Hepatocyte (in vitro differentiated cells): ENCODE measurements at regions not wholly inside any gene's neighbourhood (a gene's known extent, or its start where the extent isn't known, plus 50 kb on each side); places are given as distances from the start of the nearest gene placed in this dataset.

Experiments
- DNase-seq: peaks from one replicate; pipeline ENCODE4 v3.0.0-alpha.2; 2016; ENCODE audit warnings: low spot score
- H2AFZ ChIP-seq: fragments of 200-600 bp; sonication (generic); 2 replicates; pipeline ENCODE4 v1.6.0; 2016; ENCODE audit warnings: antibody characterized with exemption, mild to moderate bottlenecking
- H3K27ac ChIP-seq: fragments of 200-600 bp; sonication (generic); 2 replicates; pipeline ENCODE4 v1.5.1; 2016; ENCODE audit warnings: mild to moderate bottlenecking
- H3K27me3 ChIP-seq: fragments of 200-600 bp; sonication (generic); 2 replicates; pipeline ENCODE4 v1.6.1; 2016
- H3K36me3 ChIP-seq: fragments of 200-600 bp; sonication (generic); replicated peaks from 2 replicates; pipeline ENCODE4 v1.5.1; 2016; ENCODE audit warnings: low read depth; ENCODE audit not compliant: insufficient read depth
- H3K4me1 ChIP-seq: fragments of 200-600 bp; sonication (generic); 2 replicates; pipeline ENCODE4 v1.5.1; 2016; ENCODE audit warnings: mild to moderate bottlenecking, moderate library complexity; ENCODE audit not compliant: insufficient read depth
- H3K4me2 ChIP-seq: fragments of 200-600 bp; sonication (generic); 2 replicates; pipeline ENCODE4 v1.6.0; 2016
- H3K4me3 ChIP-seq: fragments of 200-600 bp; sonication (generic); 2 replicates; pipeline ENCODE4 v1.5.1; 2016; ENCODE audit warnings: mild to moderate bottlenecking
- H3K79me2 ChIP-seq: fragments of 200-600 bp; sonication (generic); 2 replicates; pipeline ENCODE4 v1.6.0; 2017; ENCODE audit warnings: mild to moderate bottlenecking
- H3K9me2 ChIP-seq: fragments of 200-600 bp; sonication (generic); replicated peaks from 2 replicates; pipeline ENCODE4 v1.6.0; 2017; ENCODE audit warnings: mild to moderate bottlenecking; ENCODE audit not compliant: insufficient read depth
- H3K9me3 ChIP-seq: fragments of 200-600 bp; sonication (generic); 2 replicates; pipeline ENCODE4 v1.5.1; 2016; ENCODE audit warnings: low read depth, mild to moderate bottlenecking
- H4K20me1 ChIP-seq: fragments of 200-600 bp; sonication (generic); 2 replicates; pipeline ENCODE4 v1.6.0; 2016; ENCODE audit warnings: mild to moderate bottlenecking; ENCODE audit not compliant: insufficient read depth, poor library complexity, severe bottlenecking
- EZH2 ChIP-seq: fragments of 200-600 bp; sonication (generic); IDR thresholded peaks from 2 replicates; pipeline ENCODE4 v1.6.1; 2016; ENCODE audit warnings: antibody characterized with exemption, mild to moderate bottlenecking, borderline replicate concordance
- EZH2phosphoT487 ChIP-seq: fragments of 200-600 bp; sonication (generic); IDR thresholded peaks from one replicate; pipeline ENCODE4 v1.6.1; 2018; ENCODE audit warnings: antibody characterized with exemption, mild to moderate bottlenecking, low read depth, moderate library complexity; ENCODE audit not compliant: unreplicated experiment, severe bottlenecking
- WGBS: methylation state at CpG from one replicate; pipeline ENCODE4 v1.1.6; 2016; ENCODE audit warnings: low lambda C conversion rate; ENCODE audit errors: missing lambda C conversion rate; 5-methylcytosine and 5-hydroxymethylcytosine counted together
- TF ChIP-seq, protein P1 (sequence below): fragments of 200-600 bp; sonication (generic); IDR thresholded peaks from 2 replicates; pipeline ENCODE4 v1.5.1; 2016; ENCODE audit warnings: antibody characterized with exemption, mild to moderate bottlenecking; ENCODE audit not compliant: poor library complexity

DNA sequence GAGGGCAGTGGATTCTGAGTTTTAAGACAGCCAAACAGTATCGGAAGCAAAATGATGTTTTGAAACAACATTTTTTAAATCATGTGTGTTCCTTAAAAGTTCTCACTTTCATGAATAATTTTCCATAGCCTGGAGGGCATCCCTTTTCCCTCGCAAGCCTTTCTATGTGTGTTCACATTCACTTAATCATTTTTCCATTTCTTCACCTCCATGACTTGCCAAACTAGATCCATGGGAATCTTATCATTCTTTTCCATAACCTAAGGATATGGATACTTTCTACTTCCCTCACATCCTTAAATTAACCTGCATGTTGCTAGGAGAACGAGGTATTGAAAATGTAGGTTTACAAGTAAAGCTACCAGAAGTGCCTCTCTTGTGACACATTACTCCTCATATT, 94.2 kb upstream of the NPVF start:
- Histone ChIP-seq H3K4me1 (peaks cover 3% of the 10 kb centered on the region), H3K9me3 (no peaks in the 10 kb centered on the region), H3K36me3 (no peaks in the 10 kb centered on the region), H4K20me1 (no peaks in the 10 kb centered on the region), H3K4me2 (no peak overlapping the region), H3K4me3 (no peak overlapping the region), H3K27me3 (no peaks in the 10 kb centered on the region), H3K9me2 (no peaks in the 10 kb centered on the region), H3K79me2 (no peaks in the 10 kb centered on the region), H2AFZ (no peak overlapping the region), H3K27ac (no peak overlapping the region)
- TF ChIP-seq, protein P1, sequence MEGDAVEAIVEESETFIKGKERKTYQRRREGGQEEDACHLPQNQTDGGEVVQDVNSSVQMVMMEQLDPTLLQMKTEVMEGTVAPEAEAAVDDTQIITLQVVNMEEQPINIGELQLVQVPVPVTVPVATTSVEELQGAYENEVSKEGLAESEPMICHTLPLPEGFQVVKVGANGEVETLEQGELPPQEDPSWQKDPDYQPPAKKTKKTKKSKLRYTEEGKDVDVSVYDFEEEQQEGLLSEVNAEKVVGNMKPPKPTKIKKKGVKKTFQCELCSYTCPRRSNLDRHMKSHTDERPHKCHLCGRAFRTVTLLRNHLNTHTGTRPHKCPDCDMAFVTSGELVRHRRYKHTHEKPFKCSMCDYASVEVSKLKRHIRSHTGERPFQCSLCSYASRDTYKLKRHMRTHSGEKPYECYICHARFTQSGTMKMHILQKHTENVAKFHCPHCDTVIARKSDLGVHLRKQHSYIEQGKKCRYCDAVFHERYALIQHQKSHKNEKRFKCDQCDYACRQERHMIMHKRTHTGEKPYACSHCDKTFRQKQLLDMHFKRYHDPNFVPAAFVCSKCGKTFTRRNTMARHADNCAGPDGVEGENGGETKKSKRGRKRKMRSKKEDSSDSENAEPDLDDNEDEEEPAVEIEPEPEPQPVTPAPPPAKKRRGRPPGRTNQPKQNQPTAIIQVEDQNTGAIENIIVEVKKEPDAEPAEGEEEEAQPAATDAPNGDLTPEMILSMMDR, result no peak
- 81% methylated on average over 3 of the region's 3 CpGs for WGBS
- DNase-seq, result no peak

DNA sequence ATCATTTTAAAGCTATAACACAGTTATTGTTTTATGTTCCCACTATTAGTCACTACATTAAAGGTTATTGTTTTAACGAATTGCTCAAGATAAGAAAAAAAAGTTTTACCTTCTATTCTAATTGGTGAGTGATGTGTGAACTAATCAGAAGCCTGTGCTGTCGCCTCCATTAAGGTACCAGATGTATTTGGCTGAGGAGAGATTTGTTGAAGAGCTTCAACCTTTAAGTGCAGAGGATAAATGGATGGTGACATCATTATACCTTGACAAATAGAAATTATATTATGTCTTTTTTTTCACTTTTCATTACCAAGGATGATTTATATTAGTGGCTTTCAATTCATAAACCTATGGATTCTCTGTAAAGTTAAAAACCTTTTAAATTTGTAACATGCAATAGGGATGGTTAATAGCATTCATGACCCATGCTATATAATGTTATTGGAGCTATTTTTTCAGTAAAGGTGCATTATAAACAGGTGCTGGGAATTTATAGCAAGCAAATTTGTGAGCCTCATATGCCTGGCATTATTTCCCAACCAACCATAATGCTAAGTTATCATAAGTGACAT, 97.0 kb upstream of the NPVF start:
- no peak overlapping the region for H2AFZ ChIP-seq
- no peak overlapping the region for H3K27ac ChIP-seq
- H3K9me2 ChIP-seq, result no peaks in the 10 kb centered on the region
- no peak for DNase-seq
- H4K20me1 ChIP-seq, result no peaks in the 10 kb centered on the region
- no peaks in the 10 kb centered on the region for H3K27me3 ChIP-seq
- TF ChIP-seq EZH2 (no peak), EZH2phosphoT487 (no peak)
- TF ChIP-seq, protein P1, result no peak
- no peaks in the 10 kb centered on the region for H3K36me3 ChIP-seq
- no peak overlapping the region for H3K4me2 ChIP-seq
- peaks cover 3% of the 10 kb centered on the region for H3K4me1 ChIP-seq
- no peak overlapping the region for H3K4me3 ChIP-seq
- H3K79me2 ChIP-seq, result no peaks in the 10 kb centered on the region
- no peaks in the 10 kb centered on the region for H3K9me3 ChIP-seq
- WGBS, result 85% methylated on average over 2 of the region's 2 CpGs

DNA sequence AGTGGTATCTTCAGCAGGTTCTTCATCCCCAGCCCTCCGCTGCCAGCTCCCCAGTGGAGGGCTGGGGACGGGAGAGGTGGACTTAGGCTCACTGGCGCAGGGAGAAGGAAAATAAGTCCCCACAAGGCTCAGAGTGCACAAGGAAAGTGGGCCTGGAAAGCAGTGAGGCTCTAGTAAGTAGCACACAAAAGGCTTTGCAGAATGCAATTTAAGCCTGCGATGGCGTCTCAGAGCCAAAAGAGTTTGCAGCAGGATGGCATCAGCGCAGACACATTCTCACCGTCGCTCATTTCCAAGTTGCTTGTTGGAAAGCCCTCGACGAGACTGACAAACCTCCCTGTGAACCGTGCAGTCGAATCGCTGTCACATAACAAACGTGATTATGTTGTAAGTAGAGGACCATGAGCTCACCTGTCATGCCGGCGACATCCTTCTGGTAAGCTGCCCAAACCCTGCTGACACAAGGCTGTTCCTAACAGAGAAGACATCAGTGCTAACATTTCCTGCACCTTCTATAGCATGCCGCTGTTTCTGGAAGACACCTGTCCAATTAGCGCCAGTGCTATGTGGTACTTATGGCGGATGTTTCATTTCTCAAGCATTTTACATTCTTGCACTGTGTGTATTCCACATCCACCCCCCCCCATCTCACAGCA, 98.3 kb upstream of the NPVF start:
- no peak for DNase-seq
- no peaks in the 10 kb centered on the region for H4K20me1 ChIP-seq
- H3K79me2 ChIP-seq, result no peaks in the 10 kb centered on the region
- 89% methylated on average over 19 of the region's 19 CpGs for WGBS
- no peaks in the 10 kb centered on the region for H3K36me3 ChIP-seq
- no peak overlapping the region for H3K4me2 ChIP-seq
- no peaks in the 10 kb centered on the region for H3K9me2 ChIP-seq
- H2AFZ ChIP-seq, result no peak overlapping the region
- no peaks in the 10 kb centered on the region for H3K9me3 ChIP-seq
- TF ChIP-seq EZH2 (no peak), EZH2phosphoT487 (no peak)
- TF ChIP-seq, protein P1, result no peak
- no peak overlapping the region for H3K27ac ChIP-seq
- no peaks in the 10 kb centered on the region for H3K4me1 ChIP-seq
- no peak overlapping the region for H3K4me3 ChIP-seq
- H3K27me3 ChIP-seq, result no peaks in the 10 kb centered on the region

DNA sequence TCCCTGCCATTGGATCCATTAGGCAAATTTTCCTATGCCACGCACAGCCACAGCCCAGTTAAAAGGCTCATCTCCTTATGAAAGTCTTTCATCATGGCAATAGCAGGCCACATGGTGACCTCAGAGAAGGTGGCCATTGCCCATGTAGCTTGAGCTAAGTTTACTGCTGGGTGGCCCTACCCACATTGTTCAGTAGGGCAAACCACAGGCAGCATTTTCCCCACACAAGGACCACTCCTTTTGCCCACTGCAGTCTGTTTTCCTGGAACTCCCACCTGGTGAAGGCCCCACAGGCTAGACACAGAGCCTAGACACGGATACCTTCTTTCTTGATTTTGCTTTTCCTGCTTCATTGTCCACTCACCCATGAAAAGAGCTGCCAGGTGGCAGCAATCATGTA, 101.5 kb upstream of the NPVF start:
- H3K4me3 ChIP-seq, result no peak overlapping the region
- 92% methylated on average over 2 of the region's 2 CpGs for WGBS
- H3K4me1 ChIP-seq, result no peaks in the 10 kb centered on the region
- H3K27ac ChIP-seq, result no peak overlapping the region
- no peaks in the 10 kb centered on the region for H3K9me2 ChIP-seq
- H3K27me3 ChIP-seq, result no peaks in the 10 kb centered on the region
- no peaks in the 10 kb centered on the region for H3K36me3 ChIP-seq
- DNase-seq, result no peak
- no peaks in the 10 kb centered on the region for H3K9me3 ChIP-seq
- H2AFZ ChIP-seq, result no peak overlapping the region
- no peaks in the 10 kb centered on the region for H4K20me1 ChIP-seq
- H3K79me2 ChIP-seq, result no peaks in the 10 kb centered on the region
- H3K4me2 ChIP-seq, result no peak overlapping the region
- TF ChIP-seq, protein P1, result no peak
- no peak for TF ChIP-seq EZH2phosphoT487
- TF ChIP-seq EZH2, result no peak
